Neural cell (in vitro differentiated cells): ENCODE measurements at regions not wholly inside any gene's neighbourhood (a gene's known extent, or its start where the extent isn't known, plus 50 kb on each side); places are given as distances from the start of the nearest gene placed in this dataset.
"Not testable (repeated sequence)": the region's sequence is repeated elsewhere in the genome, so short reads cannot be mapped to it uniquely, and the experiment has no call there.

ENCODE experiments used
- H2AFZ ChIP-seq: fragments of 200-600, 300-800 bp; sonication (generic), shearing (Covaris generic); 2 replicates; pipeline ENCODE4 v1.6.0; 2014; ENCODE audit warnings: low read depth, mild to moderate bottlenecking, antibody characterized with exemption, low read length, moderate library complexity
- H3F3A ChIP-seq: fragments of 200-600 bp; shearing (Covaris generic); 2 replicates; pipeline ENCODE4 v1.6.1; 2016; ENCODE audit warnings: mild to moderate bottlenecking, moderate library complexity, mixed read lengths, antibody characterized with exemption, low read length; ENCODE audit not compliant: insufficient read depth, poor library complexity, severe bottlenecking
- H3K27ac ChIP-seq: fragments of 200-600, 300-800 bp; sonication (generic), shearing (Covaris generic); 2 replicates; pipeline ENCODE4 v1.5.1; 2014; ENCODE audit warnings: mild to moderate bottlenecking, low read length, moderate library complexity
- H3K27me3 ChIP-seq: fragments of 300-800, 200-600 bp; sonication (generic), shearing (Covaris generic); 2 replicates; pipeline ENCODE4 v1.6.0; 2014; ENCODE audit warnings: mild to moderate bottlenecking, low read depth, low read length, moderate library complexity; ENCODE audit not compliant: insufficient read depth
- H3K36me3 ChIP-seq: fragments of 300-800, 200-600 bp; sonication (generic), shearing (Covaris generic); 2 replicates; pipeline ENCODE4 v1.5.1; 2014; ENCODE audit warnings: mild to moderate bottlenecking, antibody characterized with exemption, low read length, moderate library complexity; ENCODE audit not compliant: insufficient read depth
- H3K4me2 ChIP-seq: fragments of 300-800, 200-600 bp; sonication (generic), shearing (Covaris generic); 2 replicates; pipeline ENCODE4 v1.6.0; 2014; ENCODE audit warnings: mild to moderate bottlenecking, low read length
- H3K4me3 ChIP-seq: fragments of 300-800, 200-600 bp; sonication (generic), shearing (Covaris generic); 2 replicates; pipeline ENCODE4 v1.5.1; 2014; ENCODE audit warnings: mild to moderate bottlenecking, low read length, moderate library complexity
- H3K79me2 ChIP-seq: fragments of 200-600 bp; shearing (Covaris generic); replicated peaks from 2 replicates; pipeline ENCODE4 v1.6.0; 2014; ENCODE audit warnings: mild to moderate bottlenecking, low read length, moderate library complexity; ENCODE audit not compliant: insufficient read depth
- H3K9ac ChIP-seq: fragments of 300-800, 200-600 bp; sonication (generic), shearing (Covaris generic); 2 replicates; pipeline ENCODE4 v1.6.1; 2016; ENCODE audit warnings: mild to moderate bottlenecking, low read length, mixed read lengths
- H3K9me2 ChIP-seq: fragments of 200-600 bp; shearing (Covaris generic); 2 replicates; pipeline ENCODE4 v1.6.1; 2016; ENCODE audit warnings: mild to moderate bottlenecking, low read length, mixed read lengths; ENCODE audit not compliant: insufficient read depth
- H3K9me3 ChIP-seq: fragments of 200-600, 300-800 bp; sonication (generic), shearing (Covaris generic); 2 replicates; pipeline ENCODE4 v1.6.1; 2016; ENCODE audit warnings: mild to moderate bottlenecking, mixed run types, low read length, moderate library complexity, mixed read lengths
- H4K20me1 ChIP-seq: fragments of 200-600 bp; shearing (Covaris generic); 2 replicates; pipeline ENCODE4 v1.6.1; 2016; ENCODE audit warnings: mild to moderate bottlenecking, mixed run types; ENCODE audit not compliant: insufficient read depth
- CTCF ChIP-seq: fragments of 450-650 bp; IDR thresholded peaks from 2 replicates; pipeline ENCODE4 v1.5.1; 2014; ENCODE audit warnings: antibody characterized with exemption, mild to moderate bottlenecking, moderate library complexity; ENCODE audit not compliant: poor library complexity, severe bottlenecking
- EP300 ChIP-seq: fragments of 450-650 bp; conservative IDR thresholded peaks from 2 replicates; pipeline ENCODE4 v1.6.1; 2014; ENCODE audit warnings: antibody characterized with exemption, mild to moderate bottlenecking, moderate library complexity; ENCODE audit not compliant: poor library complexity, severe bottlenecking
- EZH2 ChIP-seq: fragments of 200-600, 300-800 bp; shearing (Covaris generic), sonication (generic); IDR thresholded peaks from 2 replicates; pipeline ENCODE4 v1.6.1; 2014; ENCODE audit warnings: antibody characterized with exemption, low read length, borderline replicate concordance, mild to moderate bottlenecking; ENCODE audit not compliant: insufficient read depth, poor library complexity, severe bottlenecking
- MXI1 ChIP-seq: fragments of 450-650 bp; conservative IDR thresholded peaks from 2 replicates; pipeline ENCODE4 v1.6.1; 2014; ENCODE audit warnings: antibody characterized with exemption, mild to moderate bottlenecking; ENCODE audit not compliant: poor library complexity, severe bottlenecking
- POLR2AphosphoS5 ChIP-seq: IDR thresholded peaks from 2 replicates; pipeline ENCODE4 v1.6.1; 2012
- RAD21 ChIP-seq: fragments of 450-650 bp; conservative IDR thresholded peaks from 2 replicates; pipeline ENCODE4 v1.6.1; 2014; ENCODE audit warnings: antibody characterized with exemption, mild to moderate bottlenecking, moderate library complexity
- REST ChIP-seq: IDR thresholded peaks from 2 replicates; pipeline ENCODE4 v1.6.1; 2012; ENCODE audit warnings: borderline replicate concordance
- SMC3 ChIP-seq: fragments of 450-650 bp; conservative IDR thresholded peaks from 2 replicates; pipeline ENCODE4 v1.6.1; 2014; ENCODE audit warnings: antibody characterized with exemption, mild to moderate bottlenecking, moderate library complexity; ENCODE audit not compliant: poor library complexity
- TAF1 ChIP-seq: IDR thresholded peaks from 2 replicates; pipeline ENCODE4 v1.6.1; 2012; ENCODE audit warnings: low read depth

- Histone ChIP-seq H3K27me3 (no peaks in the 10 kb centered on the region), H2AFZ (no peak overlapping the region), H4K20me1 (no peaks in the 10 kb centered on the region), H3K36me3 (no peaks in the 10 kb centered on the region), H3K9me3 (no peaks in the 10 kb centered on the region), H3K4me3 (no peak overlapping the region), H3K79me2 (no peaks in the 10 kb centered on the region), H3F3A (no peaks in the 10 kb centered on the region), H3K9me2 (no peaks in the 10 kb centered on the region), H3K27ac (no peak overlapping the region), H3K4me2 (no peak overlapping the region), H3K9ac (no peak overlapping the region)
- TF ChIP-seq CTCF (no peak), SMC3 (no peak), REST (no peak), EZH2 (no peak), MXI1 (no peak), RAD21 (no peak), EP300 (no peak), TAF1 (no peak), POLR2AphosphoS5 (no peak)
Observed at GRCh38 chr5:3460416-3460815, 135.2 kb upstream of the IRX1 start.

GRCh38 chr5:3456121-3456681 is 139.4 kb upstream of the IRX1 start:
- Histone ChIP-seq H3F3A (no peaks in the 10 kb centered on the region), H3K27me3 (no peaks in the 10 kb centered on the region), H4K20me1 (no peaks in the 10 kb centered on the region), H3K79me2 (no peaks in the 10 kb centered on the region), H3K9me3 (no peaks in the 10 kb centered on the region), H3K36me3 (no peaks in the 10 kb centered on the region), H3K27ac (no peak overlapping the region), H3K9ac (no peak overlapping the region), H3K4me3 (no peak overlapping the region), H3K4me2 (no peak overlapping the region), H3K9me2 (no peaks in the 10 kb centered on the region), H2AFZ (no peak overlapping the region)
- no peak for TF ChIP-seq POLR2AphosphoS5
- TF ChIP-seq RAD21, result no peak
- TF ChIP-seq MXI1, result no peak
- TF ChIP-seq TAF1, result no peak
- TF ChIP-seq SMC3, result no peak
- TF ChIP-seq EP300, result no peak

GRCh38 chr5:3454028-3454427 is 141.6 kb upstream of the IRX1 start:
- not testable (repeated sequence) for H3K9ac ChIP-seq, H4K20me1 ChIP-seq, H3K27me3 ChIP-seq, H3K4me3 ChIP-seq, H3F3A ChIP-seq, H3K9me2 ChIP-seq, H3K4me2 ChIP-seq, H3K9me3 ChIP-seq, H2AFZ ChIP-seq, H3K36me3 ChIP-seq, H3K27ac ChIP-seq, H3K79me2 ChIP-seq
